ENCODE measurements at regions not wholly inside any gene's neighbourhood (a gene's known extent, or its start where the extent isn't known, plus 50 kb on each side); places are given as distances from the start of the nearest gene placed in this dataset.

GRCh38 chr4:58935332-58935731 is 1825.1 kb upstream of the IGFBP7 start:
- H3K27me3 ChIP-seq (ENCODE audit: insufficient read depth, low read length) = no peaks in the 10 kb centered on the region
- H3K4me1 ChIP-seq (ENCODE audit: insufficient read depth, low read length) = no peaks in the 10 kb centered on the region

GRCh38 chr4:58936436-58936835 is 1826.3 kb upstream of the IGFBP7 start:
- no peaks in the 10 kb centered on the region for H3K9me3 ChIP-seq (ENCODE audit: low read depth, low read length)

More at GRCh38 chr4:58935332-58935731, 1825.1 kb upstream of the IGFBP7 start:
- Histone ChIP-seq H3K9me3 (ENCODE audit: low read depth, low read length) (no peaks in the 10 kb centered on the region), H3K4me3 (ENCODE audit: low read length) (no peak overlapping the region)

GRCh38 chr4:58940167-58940566 is 1830.0 kb upstream of the IGFBP7 start:
- H3K27me3 ChIP-seq (ENCODE audit: insufficient read depth, low read length) = no peaks in the 10 kb centered on the region
- H3K4me3 ChIP-seq (ENCODE audit: low read length) = no peak overlapping the region
- no peaks in the 10 kb centered on the region for H3K9me3 ChIP-seq (ENCODE audit: low read depth, low read length)
- H3K4me1 ChIP-seq (ENCODE audit: insufficient read depth, low read length) = no peaks in the 10 kb centered on the region

More at GRCh38 chr4:58936436-58936835, 1826.3 kb upstream of the IGFBP7 start:
- H3K27me3 ChIP-seq (ENCODE audit: insufficient read depth, low read length) = no peaks in the 10 kb centered on the region
- no peak overlapping the region for H3K4me3 ChIP-seq (ENCODE audit: low read length)
- H3K4me1 ChIP-seq (ENCODE audit: insufficient read depth, low read length) = no peaks in the 10 kb centered on the region

- Histone ChIP-seq H3K27me3 (ENCODE audit: insufficient read depth, low read length) (no peaks in the 10 kb centered on the region), H3K4me1 (ENCODE audit: insufficient read depth, low read length) (no peaks in the 10 kb centered on the region), H3K4me3 (ENCODE audit: low read length) (no peak overlapping the region), H3K9me3 (ENCODE audit: low read depth, low read length) (no peaks in the 10 kb centered on the region)
These were observed 1831.1 kb upstream of the IGFBP7 start for GRCh38 chr4:58941286-58941685.

- Histone ChIP-seq H3K27me3 (ENCODE audit: insufficient read depth, low read length) (no peaks in the 10 kb centered on the region), H3K9me3 (ENCODE audit: low read depth, low read length) (no peaks in the 10 kb centered on the region), H3K4me3 (ENCODE audit: low read length) (no peak overlapping the region), H3K4me1 (ENCODE audit: insufficient read depth, low read length) (no peaks in the 10 kb centered on the region)
These were observed 1843.4 kb upstream of the IGFBP7 start for GRCh38 chr4:58953575-58953974.

GRCh38 chr4:58957711-58958110 is 1847.5 kb upstream of the IGFBP7 start:
- H3K27me3 ChIP-seq (ENCODE audit: insufficient read depth, low read length) = no peaks in the 10 kb centered on the region
- H3K4me3 ChIP-seq (ENCODE audit: low read length) = no peak overlapping the region
- H3K4me1 ChIP-seq (ENCODE audit: insufficient read depth, low read length) = no peaks in the 10 kb centered on the region
- H3K9me3 ChIP-seq (ENCODE audit: low read depth, low read length) = no peaks in the 10 kb centered on the region

GRCh38 chr4:58961283-58961682 is 1851.1 kb upstream of the IGFBP7 start:
- H3K4me3 ChIP-seq (ENCODE audit: low read length) = no peak overlapping the region
- no peaks in the 10 kb centered on the region for H3K4me1 ChIP-seq (ENCODE audit: insufficient read depth, low read length)
- no peaks in the 10 kb centered on the region for H3K27me3 ChIP-seq (ENCODE audit: insufficient read depth, low read length)
- no peaks in the 10 kb centered on the region for H3K9me3 ChIP-seq (ENCODE audit: low read depth, low read length)

GRCh38 chr4:58961925-58962324 is 1851.7 kb upstream of the IGFBP7 start:
- Histone ChIP-seq H3K9me3 (ENCODE audit: low read depth, low read length) (no peaks in the 10 kb centered on the region), H3K4me3 (ENCODE audit: low read length) (no peak overlapping the region), H3K27me3 (ENCODE audit: insufficient read depth, low read length) (no peaks in the 10 kb centered on the region), H3K4me1 (ENCODE audit: insufficient read depth, low read length) (no peaks in the 10 kb centered on the region)

- Histone ChIP-seq H3K9me3 (ENCODE audit: low read depth, low read length) (no peaks in the 10 kb centered on the region), H3K27me3 (ENCODE audit: insufficient read depth, low read length) (no peaks in the 10 kb centered on the region), H3K4me1 (ENCODE audit: insufficient read depth, low read length) (no peaks in the 10 kb centered on the region), H3K4me3 (ENCODE audit: low read length) (no peak overlapping the region)
These were observed 1852.2 kb upstream of the IGFBP7 start for GRCh38 chr4:58962424-58962823.

GRCh38 chr4:58981828-58982227 is 1871.6 kb upstream of the IGFBP7 start:
- Histone ChIP-seq H3K27me3 (ENCODE audit: insufficient read depth, low read length) (no peaks in the 10 kb centered on the region), H3K4me1 (ENCODE audit: insufficient read depth, low read length) (no peaks in the 10 kb centered on the region), H3K4me3 (ENCODE audit: low read length) (no peak overlapping the region), H3K9me3 (ENCODE audit: low read depth, low read length) (no peaks in the 10 kb centered on the region)

- H3K4me1 ChIP-seq (ENCODE audit: insufficient read depth, low read length) = no peaks in the 10 kb centered on the region
- H3K27me3 ChIP-seq (ENCODE audit: insufficient read depth, low read length) = no peaks in the 10 kb centered on the region
- no peaks in the 10 kb centered on the region for H3K9me3 ChIP-seq (ENCODE audit: low read depth, low read length)
- no peak overlapping the region for H3K4me3 ChIP-seq (ENCODE audit: low read length)
These were observed 1873.7 kb upstream of the IGFBP7 start for GRCh38 chr4:58983887-58984286.

GRCh38 chr4:59002148-59002547 is 1892.0 kb upstream of the IGFBP7 start:
- Histone ChIP-seq H3K4me3 (ENCODE audit: low read length) (no peak overlapping the region), H3K27me3 (ENCODE audit: insufficient read depth, low read length) (no peaks in the 10 kb centered on the region), H3K9me3 (ENCODE audit: low read depth, low read length) (no peaks in the 10 kb centered on the region), H3K4me1 (ENCODE audit: insufficient read depth, low read length) (no peaks in the 10 kb centered on the region)

- no peaks in the 10 kb centered on the region for H3K9me3 ChIP-seq (ENCODE audit: low read depth, low read length)
- H3K4me1 ChIP-seq (ENCODE audit: insufficient read depth, low read length) = no peaks in the 10 kb centered on the region
- no peak overlapping the region for H3K4me3 ChIP-seq (ENCODE audit: low read length)
- H3K27me3 ChIP-seq (ENCODE audit: insufficient read depth, low read length) = no peaks in the 10 kb centered on the region
These were observed 1914.1 kb upstream of the IGFBP7 start for GRCh38 chr4:59024257-59024656.

GRCh38 chr4:59037812-59038211 is 1927.6 kb upstream of the IGFBP7 start:
- H3K27me3 ChIP-seq (ENCODE audit: insufficient read depth, low read length) = no peaks in the 10 kb centered on the region
- H3K4me1 ChIP-seq (ENCODE audit: insufficient read depth, low read length) = no peaks in the 10 kb centered on the region
- no peak overlapping the region for H3K4me3 ChIP-seq (ENCODE audit: low read length)
- no peaks in the 10 kb centered on the region for H3K9me3 ChIP-seq (ENCODE audit: low read depth, low read length)

- Histone ChIP-seq H3K27me3 (ENCODE audit: insufficient read depth, low read length) (no peaks in the 10 kb centered on the region), H3K9me3 (ENCODE audit: low read depth, low read length) (no peaks in the 10 kb centered on the region), H3K4me3 (ENCODE audit: low read length) (no peak overlapping the region), H3K4me1 (ENCODE audit: insufficient read depth, low read length) (no peaks in the 10 kb centered on the region)
These were observed 1928.9 kb upstream of the IGFBP7 start for GRCh38 chr4:59039046-59039445.

GRCh38 chr4:59044286-59044900 is 1934.2 kb upstream of the IGFBP7 start:
- Histone ChIP-seq H3K4me1 (ENCODE audit: insufficient read depth, low read length) (no peaks in the 10 kb centered on the region), H3K9me3 (ENCODE audit: low read depth, low read length) (no peaks in the 10 kb centered on the region), H3K27me3 (ENCODE audit: insufficient read depth, low read length) (no peaks in the 10 kb centered on the region), H3K4me3 (ENCODE audit: low read length) (no peak overlapping the region)
